Endothelial cell of umbilical vein (primary cell): ENCODE measurements at regions not wholly inside any gene's neighbourhood (a gene's known extent, or its start where the extent isn't known, plus 50 kb on each side); places are given as distances from the start of the nearest gene placed in this dataset.

ENCODE experiments used
- BruUV-seq: library from RNA; stranded (reverse); fragments of 400-500 nt; replicated peaks from 2 replicates; lab custom pipeline; 2021; lab: Mats Ljungman, UMichigan
- CTCF ChIA-PET: fragments of 300-600, 350-600 bp; sonication (Branson Sonifier 250); formaldehyde crosslinking; loops from one replicate; lab custom pipeline; 2021; ENCODE audit warnings: antibody characterized with exemption, inconsistent platforms; lab: Charles Lee
- POLR2A ChIA-PET: fragments of 300-600, 350-600 bp; sonication (Branson Sonifier 250); formaldehyde crosslinking; loops from one replicate; lab custom pipeline; 2021; ENCODE audit warnings: antibody characterized with exemption, inconsistent platforms; lab: Charles Lee
- DNase-seq: peaks from one replicate; pipeline ENCODE4 v3.0.0-alpha.2; 2011; ENCODE audit warnings: low read depth, low spot score
- FAIRE-seq: peaks from 2 replicates; lab custom pipeline; 2011; peaks lifted over from hg19 to GRCh38; lab: Jason Lieb, UNC
- H2AFZ ChIP-seq: 2 replicates; pipeline ENCODE4 v1.6.0; 2012; ENCODE audit warnings: low read depth, low read length, control low read depth, inconsistent platforms
- H3K27ac ChIP-seq: 2 replicates; pipeline ENCODE4 v1.5.1; 2011; ENCODE audit warnings: low read depth, mild to moderate bottlenecking, control low read depth, low read length, moderate library complexity; ENCODE audit not compliant: insufficient read depth
- H3K27me3 ChIP-seq, 2 experiments: 2 replicates each; pipeline versions ENCODE4 v1.6.0 to v1.6.1; 2011; ENCODE audit warnings: low read length in 2 of 2, mixed read lengths in 1 of 2; ENCODE audit not compliant: control insufficient read depth in 2 of 2, insufficient read depth in 2 of 2
- H3K36me3 ChIP-seq, 2 experiments: 2 replicates in 1 of 2; 3 replicates in 1 of 2; pipeline ENCODE4 v1.5.1; 2011; ENCODE audit warnings: low read length in 2 of 2, mild to moderate bottlenecking in 1 of 2, moderate library complexity in 1 of 2; ENCODE audit not compliant: control insufficient read depth in 2 of 2, insufficient read depth in 2 of 2; ENCODE audit errors: extremely low read depth in 1 of 2
- H3K4me1 ChIP-seq: 3 replicates; pipeline ENCODE4 v1.5.1; 2011; ENCODE audit warnings: mild to moderate bottlenecking, low read length; ENCODE audit not compliant: control insufficient read depth, insufficient read depth; ENCODE audit errors: extremely low read depth
- H3K4me2 ChIP-seq: 2 replicates; pipeline ENCODE4 v1.6.1; 2011; ENCODE audit warnings: low read length, control low read depth, mixed read lengths; ENCODE audit not compliant: insufficient read depth
- H3K4me3 ChIP-seq, 3 experiments: fragments of 200-600 bp in 1 of 3; sonication (generic), shearing (Covaris generic) in 1 of 3; replicated peaks in 1 of 3; 2 replicates each; pipeline ENCODE4 v1.5.1; 2011 to 2016; ENCODE audit warnings: control low read depth in 3 of 3, low read length in 3 of 3, mild to moderate bottlenecking in 2 of 3, inconsistent platforms in 1 of 3, low read depth in 1 of 3, moderate library complexity in 1 of 3; ENCODE audit not compliant: insufficient read depth in 1 of 3
- H3K79me2 ChIP-seq: 2 replicates; pipeline ENCODE4 v1.6.0; 2012; ENCODE audit warnings: low read length, inconsistent platforms; ENCODE audit not compliant: control insufficient read depth, insufficient read depth
- H3K9ac ChIP-seq: replicated peaks from 2 replicates; pipeline ENCODE3; 2011; ENCODE audit warnings: low read length, control low read depth; ENCODE audit not compliant: insufficient read depth; ENCODE audit errors: extremely low read depth
- H3K9me1 ChIP-seq: replicated peaks from 3 replicates; pipeline ENCODE4 v1.6.0; 2011; ENCODE audit warnings: mild to moderate bottlenecking, low read length; ENCODE audit not compliant: control insufficient read depth, insufficient read depth; ENCODE audit errors: extremely low read depth
- H3K9me3 ChIP-seq: replicated peaks from 2 replicates; pipeline ENCODE4 v1.5.1; 2012; ENCODE audit warnings: low read length, inconsistent platforms; ENCODE audit not compliant: control insufficient read depth, insufficient read depth
- H4K20me1 ChIP-seq: replicated peaks from 2 replicates; pipeline ENCODE3; 2011; ENCODE audit warnings: mild to moderate bottlenecking, low read length; ENCODE audit not compliant: control insufficient read depth, insufficient read depth; ENCODE audit errors: extremely low read depth
- EZH2 ChIP-seq: IDR thresholded peaks from 2 replicates; pipeline ENCODE4 v1.6.1; 2012; ENCODE audit warnings: borderline replicate concordance, low read depth, mild to moderate bottlenecking, moderate library complexity, low read length, inconsistent platforms; ENCODE audit not compliant: severe bottlenecking
- FOS ChIP-seq: IDR thresholded peaks from 2 replicates; pipeline ENCODE4 v1.6.1; 2011; ENCODE audit warnings: mild to moderate bottlenecking, low read length, moderate library complexity, borderline replicate concordance; ENCODE audit not compliant: insufficient read depth
- GATA2 ChIP-seq: IDR thresholded peaks from 2 replicates; pipeline ENCODE4 v1.7.0; 2011; ENCODE audit warnings: low read depth, mild to moderate bottlenecking, moderate library complexity, mixed read lengths, low read length; ENCODE audit not compliant: insufficient read length, insufficient read depth
- JUN ChIP-seq: IDR thresholded peaks from 2 replicates; pipeline ENCODE4 v1.6.1; 2011; ENCODE audit warnings: borderline replicate concordance, low read depth; ENCODE audit not compliant: insufficient read length, insufficient read depth
- MYC ChIP-seq: IDR thresholded peaks from one replicate; pipeline ENCODE4 v1.6.1; 2011; ENCODE audit warnings: mild to moderate bottlenecking, low read depth, low read length
- POLR2A ChIP-seq: IDR thresholded peaks from 2 replicates; pipeline ENCODE4 v1.6.1; 2012; ENCODE audit warnings: low read depth, mild to moderate bottlenecking, control low read depth, low read length
- POLR2AphosphoS5 ChIP-seq: IDR thresholded peaks from 2 replicates; pipeline ENCODE4 v1.6.1; 2012; ENCODE audit warnings: low read depth, mild to moderate bottlenecking, control low read depth, low read length, moderate library complexity; ENCODE audit not compliant: insufficient read depth
- dilution Hi-C: fragments of 300-500 bp; cut with MboI; formaldehyde crosslinking; loops from one replicate; pipeline ENCODE4 v1.15.0; 2019; ENCODE audit warnings: low sequenced_read_pairs; ENCODE audit not compliant: extremely low pct_ligation_motif_present
- intact Hi-C: fragments of 100-400 bp; cut with micrococcal nuclease; formaldehyde crosslinking; loops from one replicate; pipeline ENCODE4 v1.10.0; 2022
- TF ChIP-seq, protein P1 (sequence below): IDR thresholded peaks from 2 replicates; pipeline ENCODE4 v1.6.1; 2011; ENCODE audit not compliant: insufficient read depth, insufficient read length
- TF ChIP-seq, protein P2 (sequence below), 2 donors: IDR thresholded peaks; 1 replicate in 1 of 2; 2 replicates in 1 of 2; pipeline ENCODE4 v1.5.1; 2011; ENCODE audit warnings: low read length in 2 of 2, mild to moderate bottlenecking in 2 of 2, moderate library complexity in 2 of 2, control low read depth in 1 of 2, inconsistent platforms in 1 of 2, low read depth in 1 of 2; ENCODE audit not compliant: insufficient read depth in 1 of 2; ENCODE audit errors: extremely low read depth in 1 of 2

DNA sequence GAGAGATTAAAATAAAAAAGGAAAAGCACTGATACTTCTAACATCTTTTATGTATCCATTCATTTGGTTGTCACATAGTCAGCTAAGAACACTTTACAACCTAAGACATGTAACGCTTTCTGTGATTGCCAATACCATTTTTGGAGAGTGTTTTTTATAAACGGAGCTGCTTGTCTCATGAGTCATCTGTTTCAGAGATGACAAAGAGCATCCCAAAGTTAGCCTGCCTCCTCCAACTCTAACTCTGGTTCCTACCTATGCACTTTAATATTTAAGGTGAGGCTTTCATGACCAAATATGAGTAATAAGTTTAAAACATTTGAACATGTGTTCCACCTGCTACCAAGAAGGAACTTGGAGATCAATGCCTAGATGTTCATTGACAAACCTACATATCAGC lies 260.1 kb upstream of the SMIM21 start:
- CTCF ChIA-PET = no interaction called here
- no peaks in the 10 kb centered on the region for H3K79me2 ChIP-seq
- no TSS peak for BruUV-seq

More for the DNA sequence above, 260.1 kb upstream of the SMIM21 start:
- H3K9me3 ChIP-seq = peaks cover 2% of the 10 kb centered on the region
- no peak overlapping the region for H2AFZ ChIP-seq
- no peak overlapping the region for H3K4me3 ChIP-seq
- TF ChIP-seq EZH2 (no peak), GATA2 (no peak), POLR2A (no peak), MYC (no peak), JUN (no peak), FOS (no peak), POLR2AphosphoS5 (no peak)
- TF ChIP-seq, protein P1, sequence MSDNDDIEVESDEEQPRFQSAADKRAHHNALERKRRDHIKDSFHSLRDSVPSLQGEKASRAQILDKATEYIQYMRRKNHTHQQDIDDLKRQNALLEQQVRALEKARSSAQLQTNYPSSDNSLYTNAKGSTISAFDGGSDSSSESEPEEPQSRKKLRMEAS = no peak
- TF ChIP-seq, protein P2, sequence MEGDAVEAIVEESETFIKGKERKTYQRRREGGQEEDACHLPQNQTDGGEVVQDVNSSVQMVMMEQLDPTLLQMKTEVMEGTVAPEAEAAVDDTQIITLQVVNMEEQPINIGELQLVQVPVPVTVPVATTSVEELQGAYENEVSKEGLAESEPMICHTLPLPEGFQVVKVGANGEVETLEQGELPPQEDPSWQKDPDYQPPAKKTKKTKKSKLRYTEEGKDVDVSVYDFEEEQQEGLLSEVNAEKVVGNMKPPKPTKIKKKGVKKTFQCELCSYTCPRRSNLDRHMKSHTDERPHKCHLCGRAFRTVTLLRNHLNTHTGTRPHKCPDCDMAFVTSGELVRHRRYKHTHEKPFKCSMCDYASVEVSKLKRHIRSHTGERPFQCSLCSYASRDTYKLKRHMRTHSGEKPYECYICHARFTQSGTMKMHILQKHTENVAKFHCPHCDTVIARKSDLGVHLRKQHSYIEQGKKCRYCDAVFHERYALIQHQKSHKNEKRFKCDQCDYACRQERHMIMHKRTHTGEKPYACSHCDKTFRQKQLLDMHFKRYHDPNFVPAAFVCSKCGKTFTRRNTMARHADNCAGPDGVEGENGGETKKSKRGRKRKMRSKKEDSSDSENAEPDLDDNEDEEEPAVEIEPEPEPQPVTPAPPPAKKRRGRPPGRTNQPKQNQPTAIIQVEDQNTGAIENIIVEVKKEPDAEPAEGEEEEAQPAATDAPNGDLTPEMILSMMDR (IDR thresholded peaks at IDR 0.05; ENCODE audit: extremely low read depth in 1 of 2, insufficient read depth in 1 of 2, low read depth in 1 of 2, low read length in 2 of 2) = no peak
- H3K9me1 ChIP-seq = no peaks in the 10 kb centered on the region
- no peaks in the 10 kb centered on the region for H3K4me1 ChIP-seq
- POLR2A ChIA-PET = no interaction called here
- H3K27ac ChIP-seq = no peak overlapping the region
- dilution Hi-C loops (no loop called here), intact Hi-C loops (no loop called here)
- no peak overlapping the region for H3K4me2 ChIP-seq
- H3K36me3 ChIP-seq = no peaks in the 10 kb centered on the region
- no peak for FAIRE-seq
- H3K27me3 ChIP-seq = no peaks in the 10 kb centered on the region
- H3K9ac ChIP-seq = no peak overlapping the region
- no peak for DNase-seq
- no peaks in the 10 kb centered on the region for H4K20me1 ChIP-seq
